SU-DHL-6 (cell line): ENCODE measurements at regions not wholly inside any gene's neighbourhood (a gene's known extent, or its start where the extent isn't known, plus 50 kb on each side); places are given as distances from the start of the nearest gene placed in this dataset.

Experiments used
- CTCF ChIP-seq: fragments of 200-600 bp; sonication (generic); IDR thresholded peaks from one replicate; pipeline ENCODE4 v1.5.1; 2017; ENCODE audit warnings: antibody characterized with exemption, mild to moderate bottlenecking, low read length, moderate library complexity; ENCODE audit not compliant: insufficient read depth, poor library complexity, severe bottlenecking
- EZH2phosphoT487 ChIP-seq: fragments of 200-600 bp; sonication (generic), shearing (Covaris generic); conservative IDR thresholded peaks from 2 replicates; pipeline ENCODE4 v1.6.1; 2018; ENCODE audit warnings: mild to moderate bottlenecking, antibody characterized with exemption, low read length, moderate library complexity, mixed read lengths

GRCh38 chr5:92308679-92309078, 925.6 kb upstream of the ARRDC3 start:
- TF ChIP-seq CTCF (no peak), EZH2phosphoT487 (no peak)
